ENCODE measurements at regions not wholly inside any gene's neighbourhood (a gene's known extent, or its start where the extent isn't known, plus 50 kb on each side); places are given as distances from the start of the nearest gene placed in this dataset.
"Not testable (repeated sequence)": the region's sequence is repeated elsewhere in the genome, so short reads cannot be mapped to it uniquely, and the experiment has no call there.

GRCh38 chr3:139265131-139266016, 78.4 kb upstream of the MRPS22 start:
- H3K36me3 ChIP-seq (ENCODE audit: control insufficient read depth, insufficient read depth, low read length): no peaks in the 10 kb centered on the region
- no peak for DNase-seq (ENCODE audit: low read depth)
- TF ChIP-seq CTCF (IDR thresholded peaks at IDR 0.05; ENCODE audit: insufficient read depth, low read length, severe bottlenecking): no peak
- H3K4me3 ChIP-seq (ENCODE audit: low read depth, low read length): no peak overlapping the region
- no peak for FAIRE-seq
- no peaks in the 10 kb centered on the region for H3K27me3 ChIP-seq (ENCODE audit: control insufficient read depth, insufficient read depth, low read length)

- Histone ChIP-seq H3K27me3 (ENCODE audit: control insufficient read depth, insufficient read depth, low read length) (no peaks in the 10 kb centered on the region), H3K4me3 (ENCODE audit: low read depth, low read length) (no peak overlapping the region), H3K36me3 (ENCODE audit: control insufficient read depth, insufficient read depth, low read length) (no peaks in the 10 kb centered on the region)
- DNase-seq (ENCODE audit: low read depth): no peak
- no peak for TF ChIP-seq CTCF (IDR thresholded peaks at IDR 0.05; ENCODE audit: insufficient read depth, low read length, severe bottlenecking)
- no peak for FAIRE-seq
Measured at GRCh38 chr3:139267300-139268246, 76.2 kb upstream of the MRPS22 start.

GRCh38 chr3:139269984-139270383, 73.8 kb upstream of the MRPS22 start:
- FAIRE-seq (no peak), DNase-seq (ENCODE audit: low read depth) (no peak)
- Histone ChIP-seq H3K36me3 (ENCODE audit: control insufficient read depth, insufficient read depth, low read length) (no peaks in the 10 kb centered on the region), H3K4me3 (ENCODE audit: low read depth, low read length) (no peak overlapping the region), H3K27me3 (ENCODE audit: control insufficient read depth, insufficient read depth, low read length) (no peaks in the 10 kb centered on the region)
- no peak for TF ChIP-seq CTCF (IDR thresholded peaks at IDR 0.05; ENCODE audit: insufficient read depth, low read length, severe bottlenecking)

GRCh38 chr3:139270652-139271051, 73.2 kb upstream of the MRPS22 start:
- not testable (repeated sequence) for H3K27me3 ChIP-seq (ENCODE audit: control insufficient read depth, insufficient read depth, low read length); H3K36me3 ChIP-seq (ENCODE audit: control insufficient read depth, insufficient read depth, low read length); FAIRE-seq; DNase-seq (ENCODE audit: low read depth); H3K4me3 ChIP-seq (ENCODE audit: low read depth, low read length)

- DNase-seq (ENCODE audit: low read depth): no peak
- no peak for TF ChIP-seq CTCF (IDR thresholded peaks at IDR 0.05; ENCODE audit: insufficient read depth, low read length, severe bottlenecking)
- no peaks in the 10 kb centered on the region for H3K27me3 ChIP-seq (ENCODE audit: control insufficient read depth, insufficient read depth, low read length)
- FAIRE-seq: no peak
- H3K36me3 ChIP-seq (ENCODE audit: control insufficient read depth, insufficient read depth, low read length): no peaks in the 10 kb centered on the region
- no peak overlapping the region for H3K4me3 ChIP-seq (ENCODE audit: low read depth, low read length)
Measured at GRCh38 chr3:139280027-139280671, 63.7 kb upstream of the MRPS22 start.

GRCh38 chr3:139281096-139281495, 62.7 kb upstream of the MRPS22 start:
- no peak for TF ChIP-seq CTCF (IDR thresholded peaks at IDR 0.05; ENCODE audit: insufficient read depth, low read length, severe bottlenecking)

More at GRCh38 chr3:139281096-139281495, 62.7 kb upstream of the MRPS22 start:
- FAIRE-seq (no peak), DNase-seq (ENCODE audit: low read depth) (peak; percentile 20)
- no peaks in the 10 kb centered on the region for H3K27me3 ChIP-seq (ENCODE audit: control insufficient read depth, insufficient read depth, low read length)
- H3K36me3 ChIP-seq (ENCODE audit: control insufficient read depth, insufficient read depth, low read length): no peaks in the 10 kb centered on the region
- H3K4me3 ChIP-seq (ENCODE audit: low read depth, low read length): no peak overlapping the region

Data from bronchial epithelial cell (primary cell).